ENCODE measurements at regions not wholly inside any gene's neighbourhood (a gene's known extent, or its start where the extent isn't known, plus 50 kb on each side); places are given as distances from the start of the nearest gene placed in this dataset.

- DNase-seq (ENCODE audit: low read depth), result no peak
Measured at GRCh38 chr11:28690746-28691145, 582.6 kb downstream of the METTL15 start.

DNA sequence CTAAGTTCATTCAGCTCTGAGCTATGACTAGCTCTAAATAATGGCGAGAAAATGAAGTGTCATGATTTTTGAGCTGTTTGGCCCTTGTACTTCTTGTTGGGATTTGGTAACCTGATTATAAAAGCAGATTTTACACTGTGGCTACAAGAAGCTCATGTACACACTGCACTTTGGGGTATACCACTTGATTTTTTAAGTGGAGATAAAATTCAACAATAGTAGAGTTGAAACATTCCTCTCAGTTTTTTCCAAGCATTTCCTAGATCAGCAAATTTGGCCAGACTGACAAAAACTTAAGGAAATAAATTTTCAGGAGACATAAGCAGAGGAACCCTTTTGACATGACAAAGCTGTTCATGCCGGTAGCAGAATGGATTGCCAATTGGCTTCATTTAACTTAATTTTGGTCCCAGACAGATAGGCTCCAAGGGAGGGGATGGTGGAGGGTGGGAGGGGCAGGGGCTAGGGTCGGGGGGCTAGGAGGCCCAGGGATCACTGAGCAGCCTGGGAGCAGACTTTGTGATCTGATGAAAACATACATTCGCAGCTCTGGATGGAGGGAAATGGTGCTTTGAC lies 575.9 kb downstream of the METTL15 start:
- no peak for DNase-seq (ENCODE audit: low read depth)

DNA sequence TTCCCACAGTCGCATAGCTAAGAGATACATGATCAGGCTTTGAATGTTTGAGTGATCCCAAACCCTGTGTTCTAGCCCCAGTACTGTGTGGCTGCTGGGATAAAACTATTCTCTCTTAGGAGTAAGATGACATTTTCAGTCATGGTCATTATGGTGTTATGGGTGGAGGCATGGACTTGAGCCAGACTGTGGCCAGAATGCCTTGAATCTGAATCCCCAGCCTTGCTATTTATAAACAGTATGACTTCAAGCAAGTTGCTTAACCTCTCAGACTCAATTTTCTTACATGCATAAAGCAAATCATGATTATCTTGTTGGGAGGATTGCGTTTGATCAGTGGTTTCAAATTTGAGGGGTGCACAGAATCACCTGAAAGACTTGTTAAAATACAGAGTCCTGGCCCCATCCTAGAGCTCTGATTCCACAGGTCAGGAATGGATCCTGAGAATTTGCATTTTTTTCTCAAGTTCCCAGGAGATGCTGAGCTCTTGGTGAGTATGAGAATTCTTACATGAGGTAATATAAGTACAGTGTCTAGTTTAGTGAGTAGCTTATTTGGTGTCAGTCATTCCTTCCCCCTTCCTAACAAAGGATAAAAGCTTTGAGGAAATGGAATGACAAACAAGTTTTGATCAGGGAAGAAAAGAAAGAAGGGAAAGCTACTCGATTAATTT lies 571.7 kb downstream of the METTL15 start:
- DNase-seq (ENCODE audit: low read depth), result peak; percentile 50

- no peak for DNase-seq (ENCODE audit: low read depth)
Measured at GRCh38 chr11:28677721-28678120, 569.5 kb downstream of the METTL15 start.

DNA sequence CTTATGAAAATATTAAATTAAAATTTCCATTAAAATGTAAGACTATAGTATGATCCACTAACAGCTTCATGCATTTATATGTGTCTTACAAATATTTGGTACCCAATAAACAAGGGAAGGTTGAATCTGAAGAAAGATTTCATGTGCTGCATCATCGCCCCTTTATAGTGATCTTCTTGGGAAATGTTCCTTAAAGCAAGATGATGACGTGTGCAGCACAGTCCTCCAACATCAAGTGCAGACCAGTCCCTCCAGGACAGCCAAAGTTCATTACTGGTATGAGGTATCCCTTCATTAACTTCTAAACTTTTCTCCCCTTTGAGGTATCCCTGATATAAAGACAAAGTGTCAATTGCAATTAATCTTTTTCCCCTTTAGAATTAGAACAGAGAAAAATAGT lies 567.0 kb downstream of the METTL15 start:
- no peak for DNase-seq (ENCODE audit: low read depth)

- peak; percentile 69 for DNase-seq (ENCODE audit: low read depth)
Measured at GRCh38 chr11:28674433-28675103, 566.4 kb downstream of the METTL15 start.

GRCh38 chr11:28673691-28674432 lies 565.7 kb downstream of the METTL15 start:
- peak; percentile 56 for DNase-seq (ENCODE audit: low read depth)

DNA sequence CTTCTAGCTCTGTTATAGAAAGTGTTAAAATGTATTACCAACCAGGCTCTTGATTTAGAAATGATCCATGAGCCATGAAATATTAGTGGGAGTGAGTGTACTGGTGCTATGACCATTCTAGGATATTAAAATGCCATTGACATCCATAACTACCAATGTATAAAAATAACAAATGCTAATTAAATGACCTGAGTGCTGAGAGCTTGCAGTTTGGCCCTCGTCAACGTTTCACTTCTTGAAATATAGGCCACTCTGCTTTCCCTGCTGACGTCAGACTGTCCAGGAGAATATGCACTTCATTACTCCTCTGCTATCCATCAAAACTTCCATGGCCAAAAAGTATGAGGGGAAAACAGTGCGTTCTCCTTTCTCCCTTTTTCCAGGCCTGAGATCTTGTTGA lies 563.1 kb downstream of the METTL15 start:
- no peak for DNase-seq (ENCODE audit: low read depth)

DNA sequence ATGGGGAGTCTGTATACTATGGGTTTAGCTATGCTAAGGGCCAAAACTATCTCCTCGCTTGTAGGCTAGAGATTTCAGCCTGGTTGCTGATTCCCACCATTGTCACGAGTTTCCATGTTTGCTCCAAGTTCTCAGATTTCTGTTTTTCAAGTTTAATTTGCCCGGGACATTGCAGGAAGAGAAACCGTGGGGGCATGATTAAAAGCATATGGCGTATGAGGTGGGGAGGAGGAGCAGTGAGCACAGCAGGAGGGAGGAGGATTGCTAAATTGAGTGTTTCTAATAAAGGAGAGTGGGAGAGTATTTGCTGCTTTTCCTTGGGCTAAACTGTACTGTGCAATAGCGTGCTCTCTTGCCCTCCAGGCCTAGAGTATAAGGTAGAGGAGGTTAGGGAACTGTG lies 558.4 kb downstream of the METTL15 start:
- no peak for DNase-seq (ENCODE audit: low read depth)

GRCh38 chr11:28659716-28660348 lies 551.6 kb downstream of the METTL15 start:
- no peak for DNase-seq (ENCODE audit: low read depth)

GRCh38 chr11:28657378-28658030 lies 549.3 kb downstream of the METTL15 start:
- DNase-seq (ENCODE audit: low read depth), result peak; percentile 24

DNA sequence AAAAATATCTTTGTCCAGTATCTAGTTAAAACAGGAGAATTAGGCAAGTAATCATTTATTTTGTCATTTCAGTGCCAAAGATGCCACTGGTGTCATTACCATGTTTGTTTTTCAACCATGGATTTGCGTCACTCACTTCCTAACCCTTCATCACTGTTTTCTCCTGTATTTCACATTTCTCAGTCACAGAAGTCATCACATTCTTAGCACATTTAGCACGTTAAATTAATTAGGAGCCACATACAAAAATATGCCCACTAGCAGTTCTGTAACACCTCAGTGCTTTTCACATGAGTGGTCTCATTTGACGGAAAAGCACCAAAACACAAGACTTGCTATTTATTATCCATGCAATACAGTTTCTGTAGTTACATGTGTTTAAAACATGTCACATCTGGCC lies 546.0 kb downstream of the METTL15 start:
- no peak for DNase-seq (ENCODE audit: low read depth)

DNA sequence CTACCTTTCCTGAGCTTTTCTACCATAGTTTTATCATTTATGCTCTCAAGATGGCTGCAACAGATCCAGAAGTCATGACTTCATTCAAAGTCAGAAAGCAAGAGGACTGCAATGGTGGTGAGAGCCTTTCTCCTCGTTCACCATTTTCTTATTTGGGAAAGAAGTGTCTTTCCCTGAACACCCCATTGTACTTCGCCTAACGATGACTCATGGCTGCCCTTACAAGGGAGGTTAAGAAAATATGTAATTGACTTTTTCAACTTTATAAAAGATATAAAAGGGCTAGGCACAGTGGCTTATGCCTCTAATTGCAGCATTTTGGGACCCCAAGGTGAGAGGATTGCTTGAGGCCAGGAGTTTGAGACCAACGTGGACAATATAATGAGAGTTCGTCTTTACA lies 541.7 kb downstream of the METTL15 start:
- DNase-seq (ENCODE audit: low read depth), result no peak

GRCh38 chr11:28636566-28636965 lies 528.4 kb downstream of the METTL15 start:
- DNase-seq (ENCODE audit: low read depth), result no peak

DNA sequence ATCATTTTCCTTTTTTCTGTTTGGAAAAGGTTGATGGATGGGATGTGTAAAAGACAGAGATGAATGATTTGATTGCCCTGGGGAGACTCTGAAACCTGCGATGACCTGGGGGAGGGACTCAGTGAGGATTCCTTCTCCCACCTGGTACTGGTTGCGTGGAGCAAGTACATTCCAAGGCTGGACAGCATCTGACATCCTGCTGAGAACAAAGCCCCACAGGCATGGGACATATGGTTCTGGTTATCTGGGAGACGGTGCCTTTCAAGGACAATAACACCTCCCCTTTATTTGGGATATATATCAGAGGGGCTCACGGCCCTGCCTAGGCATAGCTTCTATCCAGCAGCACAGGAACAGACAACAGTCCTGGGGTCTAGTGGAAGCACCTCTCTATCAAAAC lies 527.8 kb downstream of the METTL15 start:
- no peak for DNase-seq (ENCODE audit: low read depth)

- peak; percentile 32 for DNase-seq (ENCODE audit: low read depth)
Measured at GRCh38 chr11:28632338-28632737, 524.1 kb downstream of the METTL15 start.

DNA sequence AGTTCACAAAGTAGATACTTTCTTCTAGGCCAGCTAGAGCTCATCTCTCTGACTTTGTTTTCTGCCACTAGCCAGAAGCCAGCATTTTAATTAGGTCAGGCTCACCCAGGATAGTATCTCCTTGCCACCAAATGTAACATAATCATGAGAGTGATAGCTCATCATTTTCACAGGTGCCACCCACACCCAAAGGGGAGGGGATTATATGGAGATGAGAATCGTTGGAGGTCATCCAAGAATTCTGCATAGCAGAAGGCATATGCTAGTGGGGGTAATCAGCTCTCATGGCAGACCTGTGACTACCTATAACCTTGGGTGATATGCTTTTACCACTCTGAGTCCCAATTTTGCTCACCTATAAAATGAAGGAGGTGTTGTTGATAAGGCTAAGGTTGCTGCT lies 523.0 kb downstream of the METTL15 start:
- DNase-seq (ENCODE audit: low read depth), result no peak

DNA sequence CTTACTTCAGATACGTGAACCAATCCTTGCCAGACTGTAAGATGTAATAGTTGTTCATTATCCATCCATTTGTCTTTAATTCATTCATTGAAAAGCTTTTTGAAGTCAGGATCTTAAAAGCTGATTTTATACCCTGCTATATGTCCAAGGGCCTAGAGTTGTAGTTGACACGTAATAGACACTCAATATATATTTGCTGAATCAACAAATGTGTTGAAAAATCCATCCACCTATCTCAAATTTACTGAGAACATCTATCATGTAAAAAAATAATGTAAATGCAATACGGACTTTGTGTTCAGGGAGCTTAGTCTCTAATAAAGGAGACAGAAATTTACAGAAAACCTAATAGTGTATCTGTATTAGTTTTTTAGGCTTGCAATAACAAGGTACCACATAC lies 521.0 kb downstream of the METTL15 start:
- DNase-seq (ENCODE audit: low read depth), result no peak

DNA sequence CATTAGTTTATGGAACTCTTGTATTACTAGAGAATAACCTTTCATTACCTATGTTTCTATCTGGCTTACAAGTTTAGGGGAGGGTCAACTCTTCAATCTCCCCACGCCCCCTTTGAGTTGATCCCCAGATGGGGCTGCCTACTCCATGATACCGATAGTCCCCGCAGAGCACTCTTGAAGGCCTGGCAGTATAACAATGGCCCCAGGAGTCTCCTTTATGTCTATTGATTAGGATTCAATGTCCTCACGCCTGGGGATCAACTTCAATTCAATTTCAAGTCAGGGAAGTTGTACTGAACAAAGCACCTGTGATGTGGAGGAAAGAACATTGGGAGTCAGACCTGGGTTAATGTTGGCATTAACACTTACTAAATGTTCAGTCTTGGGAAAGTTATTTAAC lies 520.2 kb downstream of the METTL15 start:
- no peak for DNase-seq (ENCODE audit: low read depth)

DNA sequence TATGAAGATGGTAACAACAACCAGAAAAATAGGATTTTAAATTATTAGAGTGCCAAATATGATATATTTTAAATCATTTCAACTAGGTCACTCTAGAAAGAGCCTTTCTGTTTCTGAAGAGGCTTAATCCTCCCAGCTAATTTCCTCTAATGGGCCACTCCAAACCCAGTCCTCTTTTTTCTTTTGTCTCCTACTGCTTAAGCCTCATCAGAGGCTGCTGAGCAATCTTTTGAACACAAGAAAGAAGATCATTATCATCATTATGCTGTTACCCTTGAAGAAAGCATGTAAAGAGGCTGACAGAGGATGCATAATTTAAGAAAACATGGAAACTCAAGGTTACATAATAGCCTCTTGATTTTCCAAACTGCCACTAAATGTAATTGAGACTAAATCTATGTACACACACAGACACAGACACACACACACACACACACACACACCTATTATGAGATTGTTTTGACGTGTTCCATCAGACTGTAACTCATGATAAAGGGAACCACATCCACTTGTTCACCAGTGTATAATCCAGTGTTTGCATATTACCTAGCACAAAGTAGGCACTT lies 519.6 kb downstream of the METTL15 start:
- DNase-seq (ENCODE audit: low read depth), result no peak

GRCh38 chr11:28625532-28625931 lies 517.3 kb downstream of the METTL15 start:
- no peak for DNase-seq (ENCODE audit: low read depth)

All from renal cortical epithelial cell (primary cell).